Stimulated activated CD8-positive, alpha-beta memory T cell treated with anti-CD3 and anti-CD28 coated beads, Interleukin-2, amount 100 ng/mL, for 1 hour (primary cell): ENCODE measurements at regions not wholly inside any gene's neighbourhood (a gene's known extent, or its start where the extent isn't known, plus 50 kb on each side); places are given as distances from the start of the nearest gene placed in this dataset.

Source experiments
- DNase-seq, 2 donors: peaks; one replicate each; pipeline ENCODE4 v3.0.0-alpha.2; 2020; ENCODE audit warnings: low read depth in 2 of 2

DNA sequence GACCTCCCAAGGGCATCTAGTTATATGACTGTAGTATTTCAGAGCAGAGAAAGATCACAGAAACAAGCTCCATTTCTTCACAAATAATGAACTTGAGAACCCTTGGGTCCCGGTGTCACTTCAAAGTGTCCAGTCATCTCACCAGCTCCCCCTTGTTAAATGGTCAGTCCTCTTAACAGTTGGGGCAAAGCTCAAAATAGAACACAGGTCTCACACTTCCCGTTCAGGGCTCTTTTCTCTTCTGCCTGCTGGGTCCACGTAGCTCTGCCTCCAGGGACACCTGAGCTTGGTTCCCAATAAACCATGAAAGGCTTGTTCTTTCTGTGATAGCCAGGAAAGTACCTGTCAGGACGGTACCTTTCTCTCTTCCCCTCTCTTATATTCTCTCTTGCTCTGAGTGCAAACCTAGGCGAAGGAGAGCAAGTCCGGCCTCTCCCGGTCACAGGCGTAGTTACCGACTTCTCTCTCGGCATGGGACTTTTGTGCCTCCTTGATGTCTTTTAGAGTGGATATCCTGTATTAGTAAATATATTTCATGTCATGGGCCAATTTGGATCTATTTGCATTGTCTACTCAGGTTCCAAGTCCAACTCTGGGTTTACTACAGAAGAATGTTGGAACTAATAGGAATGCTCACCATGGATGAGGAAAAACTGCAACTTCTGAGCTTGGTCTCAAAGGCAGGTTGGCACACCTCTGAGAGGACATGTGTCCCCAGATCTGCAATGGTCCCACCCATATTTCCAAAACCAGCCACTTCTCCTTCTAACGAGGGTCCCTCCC, 118.8 kb upstream of the PARP11 start:
- DNase-seq, result no peak

GRCh38 chr12:3990501-3991280, 117.5 kb upstream of the PARP11 start:
- no peak for DNase-seq

DNA sequence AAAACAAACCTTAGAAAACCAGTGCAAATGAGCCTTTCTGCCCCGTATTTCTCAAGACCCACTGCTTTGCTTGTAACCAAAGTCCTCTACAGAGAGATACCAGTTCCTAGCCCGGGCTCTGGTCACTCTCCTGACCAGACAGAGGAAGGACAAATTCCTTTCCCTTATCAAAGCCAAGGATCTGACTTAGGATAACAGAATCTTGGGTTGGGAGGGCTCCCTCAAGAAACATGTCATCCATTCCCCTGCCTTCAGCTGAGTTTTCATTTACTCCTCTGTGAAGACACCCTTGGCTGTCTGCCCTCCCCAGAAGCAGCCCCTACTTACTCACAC, 116.0 kb upstream of the PARP11 start:
- DNase-seq, result no peak

GRCh38 chr12:3988519-3989217, 115.5 kb upstream of the PARP11 start:
- no peak for DNase-seq

GRCh38 chr12:3987571-3987970, 114.4 kb upstream of the PARP11 start:
- no peak for DNase-seq

DNA sequence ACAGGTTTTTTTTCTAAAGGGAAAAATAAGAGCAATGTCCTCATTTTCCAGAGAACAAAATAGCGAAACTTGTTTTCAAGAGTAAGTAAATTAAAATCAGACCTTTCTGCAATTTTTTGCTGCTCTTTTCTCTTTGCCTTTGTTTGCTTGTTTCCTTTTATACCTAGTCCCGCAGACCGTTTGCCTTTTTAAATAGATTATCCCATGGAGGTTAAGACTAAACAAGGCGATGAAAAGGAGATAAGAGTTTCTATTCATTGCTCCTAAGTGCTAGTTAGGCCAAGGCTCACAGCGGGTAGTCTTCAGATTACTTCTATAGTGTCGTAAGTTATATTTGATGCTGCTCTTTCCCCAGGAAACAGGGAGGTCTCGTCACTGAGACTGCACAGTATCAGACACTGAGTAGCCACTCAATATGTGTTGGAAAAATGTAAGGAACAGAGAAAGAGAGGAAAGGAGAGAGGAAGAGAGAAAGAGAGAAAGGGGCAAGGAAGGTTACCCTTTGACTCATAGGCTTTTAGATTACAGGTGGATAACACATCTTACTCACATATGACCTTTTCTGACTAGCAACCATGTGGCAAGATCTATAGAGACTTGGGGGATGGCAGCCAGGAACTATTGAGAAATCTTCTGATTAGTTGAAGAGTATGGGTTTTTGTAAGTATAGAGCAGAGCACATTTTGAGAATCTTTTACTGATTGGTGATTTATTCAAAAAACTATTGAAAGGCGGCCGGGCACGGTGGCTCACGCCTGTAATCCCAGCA, 107.5 kb upstream of the PARP11 start:
- no peak for DNase-seq

DNA sequence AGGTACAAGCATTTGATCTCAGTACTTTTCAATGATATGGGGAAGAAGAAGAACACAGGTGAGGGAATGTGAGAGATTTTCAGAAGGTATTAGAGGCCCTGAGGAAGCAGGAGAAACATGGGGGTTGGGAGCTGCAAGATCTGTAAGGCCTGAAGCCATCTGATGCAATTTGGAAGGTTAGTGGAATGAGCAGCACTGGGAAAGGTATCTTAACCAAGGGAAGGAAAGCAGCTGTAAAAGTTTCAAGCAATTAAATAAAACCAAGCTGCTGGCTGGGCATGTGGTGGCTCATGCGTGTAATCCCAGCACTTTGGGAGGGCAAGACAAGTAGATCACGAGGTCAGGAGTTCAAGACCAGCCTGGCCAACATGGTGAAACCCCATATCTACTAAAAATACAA, 104.4 kb upstream of the PARP11 start:
- DNase-seq, result no peak

GRCh38 chr12:3976351-3976938, 103.2 kb upstream of the PARP11 start:
- DNase-seq, result no peak

DNA sequence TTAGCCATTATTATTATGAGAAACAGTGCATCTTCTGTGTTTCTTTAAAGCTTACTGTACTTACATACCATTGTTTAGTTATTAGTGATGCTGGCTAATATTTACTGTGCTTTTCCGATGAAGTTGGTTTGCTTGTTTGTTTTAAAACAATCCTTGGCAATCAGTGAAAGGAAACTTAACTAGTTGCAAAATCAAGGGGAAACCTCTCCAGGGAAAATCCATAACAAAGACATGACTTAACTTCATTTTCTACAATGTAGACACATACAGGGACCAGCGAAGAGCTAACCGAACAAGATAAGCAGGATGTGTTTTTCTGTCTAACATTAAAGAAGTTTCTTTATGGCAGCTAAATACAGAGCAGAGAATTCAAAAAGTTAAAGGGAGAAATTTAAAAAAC, 102.5 kb upstream of the PARP11 start:
- DNase-seq, result no peak

DNA sequence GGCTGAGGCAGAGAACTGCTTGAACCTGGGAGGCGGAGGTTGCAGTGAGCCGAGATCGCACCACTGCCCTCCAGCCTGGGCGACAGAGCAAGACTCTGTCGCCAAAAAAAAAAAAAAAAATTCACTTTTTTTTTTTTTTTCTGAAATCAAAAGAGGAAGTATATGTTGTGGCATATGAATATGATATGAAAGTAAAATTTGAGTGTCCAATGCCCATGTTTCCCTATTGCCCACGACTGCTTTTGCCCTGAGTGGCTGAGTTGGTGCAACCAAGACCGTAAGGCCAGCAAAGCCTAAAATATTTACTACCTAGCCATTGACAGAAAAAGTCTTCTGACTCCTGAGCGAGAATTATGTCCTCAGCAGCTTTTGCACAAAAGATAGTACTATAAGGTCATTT, 101.7 kb upstream of the PARP11 start:
- no peak for DNase-seq

DNA sequence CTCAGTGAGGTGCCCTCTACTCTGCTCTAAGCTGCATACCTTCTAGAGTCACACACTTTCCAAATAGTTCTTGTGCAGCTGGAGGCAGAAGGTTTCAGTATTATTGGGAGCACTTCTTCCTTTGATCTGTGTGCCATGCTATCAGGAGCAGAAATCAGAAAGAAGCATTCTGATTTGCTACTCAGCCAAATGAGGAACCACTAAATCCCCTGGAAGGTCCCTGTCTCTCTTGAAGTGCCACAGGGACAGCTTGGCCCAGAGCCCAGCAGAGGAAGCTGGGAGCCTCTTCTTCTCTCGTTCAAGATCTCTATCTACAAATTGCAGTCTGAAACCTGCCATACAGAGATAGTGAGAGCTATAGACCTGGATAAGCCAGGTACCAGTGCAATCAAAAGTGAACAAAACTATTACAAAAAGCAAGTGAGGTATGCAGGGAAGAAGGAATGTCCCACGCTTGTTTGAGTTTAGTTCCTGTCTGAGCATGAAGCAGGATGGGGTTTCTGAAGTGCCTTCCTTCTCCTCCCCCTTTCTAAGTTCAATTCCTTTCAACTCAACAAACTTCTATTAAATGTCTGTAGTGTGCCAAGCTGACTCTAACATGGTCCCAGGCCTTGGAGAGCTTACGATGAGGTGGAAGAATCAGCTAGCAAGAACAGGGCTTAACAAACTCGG, 100.9 kb upstream of the PARP11 start:
- DNase-seq, result no peak

DNA sequence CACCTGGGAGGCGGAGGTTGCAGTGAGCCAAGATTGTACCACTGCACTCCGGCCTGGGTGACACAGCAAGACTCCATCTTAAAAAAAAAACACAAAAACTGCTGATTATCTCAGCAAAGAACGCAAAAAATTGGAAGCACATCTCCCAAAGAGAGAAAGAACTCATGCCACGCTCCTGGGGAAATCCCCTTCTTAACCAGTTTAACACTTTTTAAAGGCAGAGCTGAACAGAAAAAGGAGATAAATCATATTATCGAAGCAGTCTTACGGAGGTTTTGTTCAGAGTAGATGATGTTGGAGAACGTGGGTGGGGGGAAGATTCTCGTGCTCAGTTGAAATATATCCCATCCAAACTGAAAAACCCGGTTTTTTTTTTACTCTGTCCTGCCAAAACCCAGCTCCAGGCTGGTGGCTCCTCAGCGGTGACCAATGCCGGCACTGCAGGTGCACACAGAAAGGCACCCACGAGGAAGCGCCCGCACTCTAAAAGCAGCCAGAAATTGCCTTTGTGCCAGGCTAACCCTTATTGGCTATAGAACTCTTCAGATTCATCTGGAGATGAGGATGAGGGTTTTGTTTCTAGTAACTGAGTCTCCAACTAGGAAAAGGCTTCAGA, 100.2 kb upstream of the PARP11 start:
- no peak for DNase-seq

DNA sequence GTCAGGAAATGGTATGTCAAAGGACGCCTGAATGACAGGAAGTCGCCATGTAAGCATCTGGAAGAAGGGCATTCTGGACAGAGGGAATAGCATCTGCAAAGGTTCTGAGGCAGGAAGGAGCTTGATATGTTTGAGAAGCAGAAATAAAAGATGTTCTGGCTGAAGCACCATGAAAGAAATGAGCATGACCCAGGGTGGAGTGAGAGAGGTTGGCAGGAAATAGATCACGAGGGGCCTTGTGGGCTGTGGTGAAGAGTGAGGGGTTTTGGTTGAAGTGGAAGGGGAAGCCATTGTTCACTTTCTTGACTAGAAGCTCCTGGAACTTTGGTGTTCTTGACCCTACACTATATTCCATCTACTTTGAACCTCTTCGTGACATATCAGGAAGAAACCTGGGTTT, 99.4 kb upstream of the PARP11 start:
- no peak for DNase-seq

DNA sequence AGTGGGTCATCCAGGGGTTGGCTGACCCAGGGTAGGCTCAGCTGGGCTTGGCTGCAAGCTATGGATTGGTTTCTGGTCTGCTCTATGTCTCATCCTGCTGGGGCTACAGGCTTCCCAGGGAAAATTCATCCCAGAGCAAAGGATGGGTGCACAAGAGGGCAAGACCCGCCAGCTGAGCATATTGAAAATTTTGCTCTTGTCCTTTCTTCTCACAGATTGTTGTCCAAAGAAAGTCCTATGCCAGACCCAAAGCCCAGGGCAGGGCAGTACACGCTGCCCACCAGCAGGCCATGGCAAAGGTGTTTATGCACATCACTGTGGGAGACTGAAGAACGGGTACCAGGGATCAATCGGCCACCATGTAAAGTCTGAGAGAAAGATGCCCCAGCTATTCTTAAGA, 95.3 kb upstream of the PARP11 start:
- DNase-seq, result no peak

DNA sequence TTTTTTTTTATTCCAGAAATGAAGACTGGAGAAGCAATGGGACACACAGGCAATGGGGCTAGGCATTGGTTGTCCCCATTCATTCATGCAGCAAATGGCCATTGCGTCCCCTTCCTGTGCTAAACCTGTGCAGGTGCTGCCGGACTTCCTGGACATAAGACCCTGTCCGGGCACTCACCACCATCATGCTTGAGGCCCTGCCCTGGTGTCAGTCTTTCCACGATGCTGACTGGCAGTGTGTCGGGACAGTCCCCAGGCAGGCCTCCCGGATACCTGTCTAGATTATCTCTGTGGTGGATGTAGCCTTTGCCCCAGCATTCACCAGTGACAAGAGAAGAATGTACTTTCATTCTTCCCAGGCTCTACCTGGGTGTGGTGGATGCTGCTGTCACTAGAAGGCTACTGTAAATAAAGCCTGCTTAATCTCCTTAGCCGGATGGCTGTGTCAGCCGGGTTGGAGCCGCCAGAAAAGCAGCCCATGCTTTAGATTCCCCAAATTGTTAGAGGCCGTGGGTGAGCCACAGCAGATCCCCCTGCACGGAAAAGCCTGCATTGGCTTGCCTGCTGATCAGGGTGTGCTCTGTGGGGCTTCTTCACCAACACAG, 94.5 kb upstream of the PARP11 start:
- DNase-seq, result no peak

DNA sequence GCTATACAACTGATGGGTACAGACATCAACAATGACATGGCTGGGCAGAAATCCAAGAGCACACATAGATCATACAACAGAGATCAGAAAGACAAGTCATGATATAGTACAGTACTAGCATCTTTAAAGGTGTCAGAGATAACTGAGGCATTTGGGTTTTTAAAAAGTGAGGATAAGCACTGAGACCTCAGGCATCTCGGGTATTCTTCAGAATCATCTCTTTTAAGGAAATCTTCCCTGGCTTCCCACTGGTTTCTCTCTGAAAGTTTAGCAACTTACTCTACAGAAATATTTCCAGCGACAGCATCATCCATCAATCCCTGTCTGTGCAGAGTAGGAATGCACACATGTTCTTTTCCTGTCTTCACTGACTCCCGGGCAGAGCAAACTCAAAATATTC, 93.2 kb upstream of the PARP11 start:
- no peak for DNase-seq

- DNase-seq, result no peak
These were observed 91.8 kb upstream of the PARP11 start for GRCh38 chr12:3965046-3965445.

DNA sequence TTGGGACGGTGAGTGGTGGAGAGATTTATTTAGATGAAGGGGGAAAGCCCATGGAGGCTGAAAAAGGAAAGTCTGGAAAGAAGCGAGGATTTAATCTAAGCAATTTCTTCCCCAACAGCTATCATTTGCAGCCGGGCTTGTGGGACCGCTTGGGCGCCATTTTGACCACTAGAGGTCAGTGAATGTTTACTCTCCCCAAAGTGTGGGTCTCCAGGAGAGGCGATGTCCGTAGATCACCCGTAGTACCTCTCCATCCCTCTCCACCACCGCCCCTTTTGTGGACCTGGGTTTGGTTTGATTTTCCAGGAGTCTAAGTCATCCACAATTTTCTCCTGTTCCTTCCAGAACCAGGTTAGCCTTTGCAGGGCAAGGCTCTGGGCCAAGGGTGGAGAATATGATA, 91.2 kb upstream of the PARP11 start:
- no peak for DNase-seq

GRCh38 chr12:3962631-3963483, 89.7 kb upstream of the PARP11 start:
- DNase-seq, result peak; percentile 20 to 48
